ENCODE measurements at regions not wholly inside any gene's neighbourhood (a gene's known extent, or its start where the extent isn't known, plus 50 kb on each side); places are given as distances from the start of the nearest gene placed in this dataset.

- Histone ChIP-seq H3K27ac (ENCODE audit: low read depth, low read length) (no peak overlapping the region), H3K4me2 (ENCODE audit: insufficient read depth, low read length) (no peak overlapping the region), H3K79me2 (ENCODE audit: insufficient read depth, low read length) (no peaks in the 10 kb centered on the region), H3K4me3 (ENCODE audit: insufficient read depth, low read length) (no peak overlapping the region), H3K9me3 (ENCODE audit: low read depth, low read length) (no peaks in the 10 kb centered on the region), H3K4me1 (ENCODE audit: insufficient read depth, low read length) (peaks cover 22% of the 10 kb centered on the region), H3K27me3 (ENCODE audit: insufficient read depth, low read length) (no peaks in the 10 kb centered on the region), H2AFZ (ENCODE audit: low read length) (no peak overlapping the region), H3K36me3 (ENCODE audit: insufficient read depth, low read length) (no peaks in the 10 kb centered on the region), H4K20me1 (ENCODE audit: insufficient read depth, low read length) (no peaks in the 10 kb centered on the region)
- DNase-seq (ENCODE audit: insufficient read length, low spot score, missing footprints) = peak; percentile 59
- TF ChIP-seq CTCF (IDR thresholded peaks at IDR 0.05; ENCODE audit: extremely low read depth, low read depth, low read length) = no peak
These were observed 301.0 kb upstream of the HS6ST1 start for GRCh38 chr2:128619471-128620325.

GRCh38 chr2:128621074-128621473, 302.4 kb upstream of the HS6ST1 start:
- Histone ChIP-seq H4K20me1 (ENCODE audit: insufficient read depth, low read length) (no peaks in the 10 kb centered on the region), H2AFZ (ENCODE audit: low read length) (no peak overlapping the region), H3K27me3 (ENCODE audit: insufficient read depth, low read length) (peaks cover 6% of the 10 kb centered on the region), H3K4me2 (ENCODE audit: insufficient read depth, low read length) (no peak overlapping the region), H3K9me3 (ENCODE audit: low read depth, low read length) (no peaks in the 10 kb centered on the region), H3K4me3 (ENCODE audit: insufficient read depth, low read length) (no peak overlapping the region), H3K79me2 (ENCODE audit: insufficient read depth, low read length) (no peaks in the 10 kb centered on the region), H3K4me1 (ENCODE audit: insufficient read depth, low read length) (peaks cover 23% of the 10 kb centered on the region), H3K27ac (ENCODE audit: low read depth, low read length) (no peak overlapping the region), H3K36me3 (ENCODE audit: insufficient read depth, low read length) (no peaks in the 10 kb centered on the region)
- peak; percentile 26 for DNase-seq (ENCODE audit: insufficient read length, low spot score, missing footprints)
- TF ChIP-seq CTCF (IDR thresholded peaks at IDR 0.05; ENCODE audit: extremely low read depth, low read depth, low read length) = no peak

DNA sequence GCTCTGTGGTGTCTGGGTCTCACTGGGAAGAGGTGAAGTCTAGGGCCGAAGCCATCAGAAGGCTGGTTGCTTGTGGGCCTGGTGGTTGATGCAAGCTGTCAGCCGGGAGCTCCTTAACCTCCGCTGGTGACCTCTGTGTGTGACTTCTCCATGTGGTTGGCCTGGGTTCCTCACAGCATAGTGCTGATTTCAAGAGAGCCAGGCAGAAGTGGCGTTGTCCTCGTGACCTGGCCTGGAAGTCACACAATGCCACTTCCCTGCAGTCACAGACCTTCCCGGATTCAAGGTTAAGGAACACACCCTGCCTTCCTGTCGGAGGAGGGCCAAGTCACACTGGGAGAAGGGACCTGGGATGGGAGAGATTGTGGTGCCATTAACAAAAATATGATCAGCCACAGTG, 303.7 kb upstream of the HS6ST1 start:
- H2AFZ ChIP-seq (ENCODE audit: low read length) = no peak overlapping the region
- DNase-seq (ENCODE audit: insufficient read length, low spot score, missing footprints) = peak; percentile 58
- H3K27ac ChIP-seq (ENCODE audit: low read depth, low read length) = no peak overlapping the region
- no peaks in the 10 kb centered on the region for H3K36me3 ChIP-seq (ENCODE audit: insufficient read depth, low read length)
- no peak overlapping the region for H3K4me3 ChIP-seq (ENCODE audit: insufficient read depth, low read length)
- no peaks in the 10 kb centered on the region for H3K79me2 ChIP-seq (ENCODE audit: insufficient read depth, low read length)
- H3K4me2 ChIP-seq (ENCODE audit: insufficient read depth, low read length) = no peak overlapping the region
- H4K20me1 ChIP-seq (ENCODE audit: insufficient read depth, low read length) = no peaks in the 10 kb centered on the region
- H3K9me3 ChIP-seq (ENCODE audit: low read depth, low read length) = no peaks in the 10 kb centered on the region
- peaks cover 6% of the 10 kb centered on the region for H3K27me3 ChIP-seq (ENCODE audit: insufficient read depth, low read length)
- no peak for TF ChIP-seq CTCF (IDR thresholded peaks at IDR 0.05; ENCODE audit: extremely low read depth, low read depth, low read length)
- H3K4me1 ChIP-seq (ENCODE audit: insufficient read depth, low read length) = peaks cover 23% of the 10 kb centered on the region

DNA sequence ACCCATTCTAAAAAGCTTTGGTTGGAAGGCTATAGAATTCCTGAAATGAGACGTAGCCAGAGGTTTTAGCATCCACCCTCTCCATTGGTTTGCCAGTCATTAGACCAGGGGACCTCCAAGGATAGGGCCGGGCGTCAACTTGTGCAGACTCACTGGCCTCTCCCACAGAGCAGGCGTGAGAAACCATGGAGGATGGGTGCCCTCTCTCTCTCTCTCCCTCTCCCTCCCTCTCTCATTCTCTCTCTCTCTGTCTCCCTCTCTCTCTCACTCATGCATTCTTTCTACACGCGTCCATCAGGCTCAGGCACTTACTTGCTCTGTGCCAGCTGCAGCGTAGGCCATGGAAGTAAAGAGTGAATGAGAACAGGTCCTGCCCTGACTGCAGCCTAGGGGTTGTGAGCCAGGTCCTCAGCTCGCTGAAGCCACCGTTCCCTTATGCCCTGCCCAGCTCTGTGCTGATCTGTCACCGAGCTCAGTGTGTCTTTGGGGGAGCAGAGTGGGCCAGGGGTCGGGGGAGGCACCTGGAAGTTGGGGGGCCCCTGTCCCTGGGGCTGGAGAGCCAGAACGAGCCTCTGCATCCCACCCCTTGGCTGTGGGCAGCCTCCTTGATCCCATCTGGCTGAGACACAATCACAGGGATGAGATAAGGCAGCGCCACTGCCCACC, 304.4 kb upstream of the HS6ST1 start:
- peaks cover 23% of the 10 kb centered on the region for H3K4me1 ChIP-seq (ENCODE audit: insufficient read depth, low read length)
- H3K27ac ChIP-seq (ENCODE audit: low read depth, low read length) = no peak overlapping the region
- no peak overlapping the region for H3K4me3 ChIP-seq (ENCODE audit: insufficient read depth, low read length)
- no peaks in the 10 kb centered on the region for H3K79me2 ChIP-seq (ENCODE audit: insufficient read depth, low read length)
- peak overlapping the region; percentile 53 for H3K4me2 ChIP-seq (ENCODE audit: insufficient read depth, low read length)
- peaks cover 6% of the 10 kb centered on the region for H3K27me3 ChIP-seq (ENCODE audit: insufficient read depth, low read length)
- H4K20me1 ChIP-seq (ENCODE audit: insufficient read depth, low read length) = no peaks in the 10 kb centered on the region
- no peak overlapping the region for H2AFZ ChIP-seq (ENCODE audit: low read length)
- no peak for TF ChIP-seq CTCF (IDR thresholded peaks at IDR 0.05; ENCODE audit: extremely low read depth, low read depth, low read length)
- H3K9me3 ChIP-seq (ENCODE audit: low read depth, low read length) = no peaks in the 10 kb centered on the region
- no peaks in the 10 kb centered on the region for H3K36me3 ChIP-seq (ENCODE audit: insufficient read depth, low read length)
- DNase-seq (ENCODE audit: insufficient read length, low spot score, missing footprints) = peak; percentile 69
